Mucosa of rectum (tissue), 2 donors: ENCODE measurements at regions not wholly inside any gene's neighbourhood (a gene's known extent, or its start where the extent isn't known, plus 50 kb on each side); places are given as distances from the start of the nearest gene placed in this dataset.
A peak's percentile ranks its signal among the peaks of the same experiment; 100 is the strongest.
"Not testable (repeated sequence)": the region's sequence is repeated elsewhere in the genome, so short reads cannot be mapped to it uniquely, and the experiment has no call there.

Experiments
- H3K27ac ChIP-seq, 2 donors: one replicate each; pipeline ENCODE4 v1.7.0; 2013; ENCODE audit warnings: inconsistent platforms in 2 of 2, low read depth in 2 of 2, low read length in 2 of 2
- H3K27me3 ChIP-seq, 2 donors: one replicate each; pipeline ENCODE4 v1.7.0; 2013; ENCODE audit warnings: low read length in 2 of 2; ENCODE audit not compliant: control insufficient read depth in 2 of 2, insufficient read depth in 2 of 2
- H3K36me3 ChIP-seq, 2 donors: one replicate each; pipeline ENCODE4 v1.7.0; 2013; ENCODE audit warnings: low read length in 2 of 2; ENCODE audit not compliant: control insufficient read depth in 2 of 2, insufficient read depth in 2 of 2
- H3K4me1 ChIP-seq, 2 donors: one replicate each; pipeline ENCODE4 v1.7.0; 2013; ENCODE audit warnings: low read length in 2 of 2, mild to moderate bottlenecking in 1 of 2; ENCODE audit not compliant: control insufficient read depth in 2 of 2, insufficient read depth in 2 of 2
- H3K4me3 ChIP-seq, 2 donors: one replicate each; pipeline ENCODE4 v1.7.0; 2013; ENCODE audit warnings: low read length in 2 of 2
- H3K9ac ChIP-seq, 2 donors: one replicate each; pipeline ENCODE4 v1.7.0; 2013; ENCODE audit warnings: low read length in 2 of 2, low read depth in 1 of 2, mild to moderate bottlenecking in 1 of 2
- H3K9me3 ChIP-seq, 2 donors: one replicate each; pipeline ENCODE4 v1.7.0; 2013; ENCODE audit warnings: low read length in 2 of 2; ENCODE audit not compliant: control insufficient read depth in 2 of 2
- donor health status: healthy.
- donor health status: Normal muscosa, but diverticular disease.

- no peaks in the 10 kb centered on the region for H3K4me1 ChIP-seq
- H3K27ac ChIP-seq: no peak overlapping the region
- H3K9ac ChIP-seq: no peak overlapping the region
- no peaks in the 10 kb centered on the region for H3K9me3 ChIP-seq
- H3K36me3 ChIP-seq: no peaks in the 10 kb centered on the region
- H3K27me3 ChIP-seq: no peaks in the 10 kb centered on the region
- H3K4me3 ChIP-seq: no peak overlapping the region
Measured at GRCh38 chr2:62321380-62322289, 125.7 kb downstream of the B3GNT2 start.

DNA sequence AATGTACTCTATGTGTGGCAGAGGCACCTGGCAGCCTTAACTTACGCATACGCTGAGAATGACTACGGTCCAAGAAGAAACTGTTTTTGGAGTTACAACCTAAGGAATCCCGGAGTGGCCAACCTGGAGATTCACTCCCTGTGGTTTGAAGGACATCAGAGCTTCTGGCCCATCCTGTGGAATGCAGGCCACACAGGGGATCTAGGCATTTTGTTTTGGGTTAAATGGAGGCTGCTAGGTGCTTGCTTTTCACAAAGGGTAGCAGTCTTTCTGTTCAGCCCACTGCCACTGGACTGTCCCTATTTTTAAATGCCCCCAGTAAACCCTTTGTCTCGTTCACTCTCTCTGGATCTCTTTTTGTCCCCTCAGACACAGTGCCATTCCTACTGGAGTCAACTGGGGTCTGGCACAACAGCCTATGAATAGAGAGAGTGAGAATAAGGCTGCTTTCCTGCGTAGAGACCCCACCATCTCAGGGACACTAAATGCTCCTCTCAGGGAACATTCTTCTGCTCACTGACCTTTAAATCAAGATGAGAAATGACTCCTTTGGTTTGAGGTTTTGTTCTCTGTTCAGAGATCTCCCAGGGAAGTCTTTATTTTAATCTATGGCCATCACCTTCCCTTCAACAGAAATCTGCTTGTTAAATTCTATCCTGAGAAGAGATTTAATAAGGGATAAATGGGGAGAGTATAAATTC is 124.9 kb downstream of the B3GNT2 start:
- Histone ChIP-seq H3K4me3 (no peak overlapping the region), H3K27ac (no peak overlapping the region), H3K9me3 (no peaks in the 10 kb centered on the region), H3K4me1 (no peaks in the 10 kb centered on the region), H3K9ac (no peak overlapping the region), H3K36me3 (no peaks in the 10 kb centered on the region), H3K27me3 (no peaks in the 10 kb centered on the region)

DNA sequence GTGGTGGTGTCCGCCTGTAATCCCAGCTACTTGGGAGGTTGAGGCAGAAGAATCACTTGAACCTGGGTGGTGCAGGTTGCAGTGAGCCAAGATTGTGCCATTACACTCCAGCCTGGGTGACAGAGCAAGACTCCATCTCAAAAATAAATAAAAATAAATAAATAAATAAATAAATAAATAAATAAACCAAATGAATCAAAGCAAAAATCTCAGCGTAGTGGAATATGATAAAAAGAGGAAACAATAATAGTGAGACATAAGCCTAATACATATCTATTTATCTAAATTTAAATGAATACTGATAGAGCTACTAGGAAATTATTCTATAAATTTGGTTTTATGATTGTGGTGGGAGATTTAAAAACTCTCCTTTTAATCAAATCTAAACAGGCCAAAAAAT is 124.2 kb downstream of the B3GNT2 start:
- not testable (repeated sequence) for H3K4me3 ChIP-seq, H3K9ac ChIP-seq, H3K36me3 ChIP-seq, H3K4me1 ChIP-seq, H3K9me3 ChIP-seq, H3K27me3 ChIP-seq, H3K27ac ChIP-seq

DNA sequence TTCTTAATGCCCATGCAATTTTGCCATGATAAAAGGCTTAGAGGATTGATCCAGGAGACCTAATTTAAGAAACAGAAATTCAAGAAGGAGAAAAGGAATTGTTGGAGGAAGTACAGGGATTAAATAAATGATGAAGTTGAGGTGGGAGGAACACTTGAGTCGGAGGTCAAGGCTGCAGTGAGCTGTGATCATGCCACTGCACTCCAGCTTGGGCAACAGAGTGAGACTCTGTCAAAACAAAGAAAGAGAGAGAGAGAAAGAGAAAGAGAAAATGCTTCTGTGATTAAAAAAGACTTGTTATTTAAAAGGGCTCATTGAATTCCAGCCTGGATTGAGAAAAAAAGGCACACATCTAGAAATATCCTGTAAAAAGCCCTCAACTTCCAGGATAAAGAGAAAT is 123.2 kb downstream of the B3GNT2 start:
- H3K9me3 ChIP-seq: no peaks in the 10 kb centered on the region
- no peaks in the 10 kb centered on the region for H3K36me3 ChIP-seq
- no peak overlapping the region for H3K27ac ChIP-seq
- H3K27me3 ChIP-seq: no peaks in the 10 kb centered on the region
- no peaks in the 10 kb centered on the region for H3K4me1 ChIP-seq
- no peak overlapping the region for H3K4me3 ChIP-seq
- no peak overlapping the region for H3K9ac ChIP-seq

- Histone ChIP-seq H3K36me3 (no peaks in the 10 kb centered on the region), H3K9ac (no peak overlapping the region), H3K9me3 (no peaks in the 10 kb centered on the region)
Measured at GRCh38 chr2:62315476-62315875, 119.6 kb downstream of the B3GNT2 start.

GRCh38 chr2:62314291-62314690 is 118.4 kb downstream of the B3GNT2 start:
- no peaks in the 10 kb centered on the region for H3K4me1 ChIP-seq
- no peaks in the 10 kb centered on the region for H3K36me3 ChIP-seq
- H3K9ac ChIP-seq: no peak overlapping the region
- H3K27ac ChIP-seq: no peak overlapping the region
- no peaks in the 10 kb centered on the region for H3K27me3 ChIP-seq
- H3K9me3 ChIP-seq: no peaks in the 10 kb centered on the region
- H3K4me3 ChIP-seq: no peak overlapping the region

More at GRCh38 chr2:62315476-62315875, 119.6 kb downstream of the B3GNT2 start:
- no peaks in the 10 kb centered on the region for H3K4me1 ChIP-seq
- H3K4me3 ChIP-seq: no peak overlapping the region
- no peaks in the 10 kb centered on the region for H3K27me3 ChIP-seq
- H3K27ac ChIP-seq: no peak overlapping the region

DNA sequence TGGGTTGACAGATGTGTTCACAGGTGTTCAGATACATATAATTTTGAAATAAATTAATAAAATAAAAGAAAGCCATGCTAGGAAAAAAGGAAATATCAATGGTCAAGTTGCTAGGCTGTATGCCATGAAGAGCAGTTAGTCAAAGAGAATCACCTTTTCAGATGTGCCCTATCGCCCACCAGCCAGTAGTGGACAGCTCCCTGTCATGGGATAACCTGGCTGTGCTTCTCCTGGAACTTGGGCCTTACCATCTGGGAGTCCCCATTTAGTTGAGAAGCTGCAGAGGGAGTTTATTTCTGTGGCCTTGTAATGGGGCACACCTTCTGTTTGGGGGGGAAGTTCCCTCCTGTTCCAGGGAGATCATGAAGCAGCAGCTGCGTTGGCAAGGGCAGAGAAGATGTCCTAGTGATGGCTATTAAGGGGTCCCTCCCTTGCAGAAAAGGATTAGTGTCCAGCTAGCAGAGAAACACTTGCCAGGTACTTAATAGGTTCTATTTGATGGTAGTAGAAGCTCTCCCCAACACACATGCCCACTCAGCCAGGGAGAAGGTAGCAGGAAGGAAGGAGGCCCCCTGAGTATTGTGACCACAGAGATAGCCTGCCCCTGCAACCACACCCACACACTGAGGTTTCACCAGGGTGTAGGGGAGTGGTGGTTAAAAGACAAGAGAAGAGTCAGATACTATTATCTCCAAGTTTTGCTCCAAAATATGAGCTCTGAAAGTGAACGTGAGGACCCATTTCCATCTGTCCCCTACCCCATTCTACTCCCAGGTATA is 117.7 kb downstream of the B3GNT2 start:
- Histone ChIP-seq H3K36me3 (no peaks in the 10 kb centered on the region), H3K27me3 (no peaks in the 10 kb centered on the region), H3K4me3 (no peak overlapping the region), H3K9ac (no peak overlapping the region), H3K4me1 (no peaks in the 10 kb centered on the region), H3K9me3 (no peaks in the 10 kb centered on the region), H3K27ac (no peak overlapping the region)

DNA sequence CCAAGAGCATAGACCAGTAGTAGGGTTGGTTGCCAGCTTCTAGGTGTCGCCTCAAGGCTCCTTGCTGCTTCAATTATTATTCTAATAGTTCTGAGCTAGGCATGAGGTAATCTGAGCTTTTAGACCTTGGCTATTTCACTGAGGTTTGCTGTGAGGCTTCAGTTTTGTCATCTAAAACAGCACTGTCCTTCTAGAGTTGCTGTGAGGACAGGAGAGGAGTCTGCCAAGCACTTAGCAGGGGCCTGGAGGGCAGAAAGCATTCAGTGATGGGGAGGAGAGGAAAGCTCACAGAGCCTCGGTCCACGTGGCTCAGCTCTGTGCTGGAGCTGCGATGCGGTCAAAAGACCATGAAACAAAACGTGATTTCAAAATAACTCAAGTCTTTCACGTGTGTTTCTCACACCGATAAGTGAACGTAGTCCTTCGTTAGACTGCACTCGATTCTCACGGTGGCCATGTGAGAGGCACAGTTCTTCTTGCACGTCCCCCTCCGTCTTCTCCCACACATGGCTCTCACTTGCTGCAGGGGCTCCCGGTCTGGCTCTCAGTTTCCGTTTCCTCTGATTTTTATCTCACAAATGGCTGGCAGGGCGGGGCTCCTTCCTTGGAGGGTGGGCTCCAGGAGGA is 113.7 kb downstream of the B3GNT2 start:
- peak overlapping the region in 1 of 2 donors; percentile 37 for H3K4me3 ChIP-seq
- H3K27me3 ChIP-seq: no peaks in the 10 kb centered on the region
- H3K36me3 ChIP-seq: no peaks in the 10 kb centered on the region
- no peak overlapping the region for H3K9ac ChIP-seq
- H3K9me3 ChIP-seq: no peaks in the 10 kb centered on the region
- H3K4me1 ChIP-seq: peaks cover 34 to 38% of the 10 kb centered on the region in 2 donors
- H3K27ac ChIP-seq: peak overlapping the region in 1 of 2 donors; percentile 16

DNA sequence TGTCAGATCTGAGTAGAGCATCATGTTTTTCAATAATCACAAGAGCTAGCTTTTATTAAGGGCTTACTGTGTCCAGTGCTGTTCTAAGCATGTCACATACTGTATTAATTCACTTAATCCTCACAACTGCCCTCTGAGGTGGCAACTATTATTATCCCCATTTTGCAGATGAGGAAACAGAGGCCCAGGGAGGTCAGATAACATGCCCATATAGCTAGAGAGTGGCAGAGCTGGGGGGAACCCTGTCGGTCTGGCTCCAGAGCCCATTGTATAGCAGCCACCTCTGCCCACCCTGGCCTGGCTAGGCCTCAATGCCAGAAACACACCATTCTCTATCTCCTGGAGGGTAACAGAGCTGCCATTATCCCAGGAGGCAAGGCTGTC is 113.2 kb downstream of the B3GNT2 start:
- H3K9me3 ChIP-seq: no peaks in the 10 kb centered on the region
- H3K36me3 ChIP-seq: no peaks in the 10 kb centered on the region
- no peak overlapping the region for H3K27ac ChIP-seq
- H3K4me3 ChIP-seq: no peak overlapping the region
- H3K9ac ChIP-seq: no peak overlapping the region
- no peaks in the 10 kb centered on the region for H3K27me3 ChIP-seq
- peaks cover 35 to 43% of the 10 kb centered on the region in 2 donors for H3K4me1 ChIP-seq
